ENCODE measurements at regions not wholly inside any gene's neighbourhood (a gene's known extent, or its start where the extent isn't known, plus 50 kb on each side); places are given as distances from the start of the nearest gene placed in this dataset.

- Histone ChIP-seq H3K4me3 (no peak overlapping the region), H3K27ac (ENCODE audit: control insufficient read depth, insufficient read depth) (no peak overlapping the region), H3K9me3 (replicated peaks; ENCODE audit: control insufficient read depth, insufficient read depth, low read length) (no peaks in the 10 kb centered on the region; the same call in 2 of the 3 replicates), H4K20me1 (ENCODE audit: control insufficient read depth, insufficient read depth) (no peaks in the 10 kb centered on the region), H3K27me3 (replicated peaks in 1 of 2; ENCODE audit: control insufficient read depth in 2 of 2, insufficient read depth in 2 of 2, low read length in 1 of 2) (peaks cover 0 to 2% of the 10 kb centered on the region in 2 experiments; a peak in 2 of 4 replicates), H3K4me1 (ENCODE audit: control insufficient read depth, insufficient read depth, low read length) (no peaks in the 10 kb centered on the region), H3K4me2 (ENCODE audit: control insufficient read depth, insufficient read depth) (no peak overlapping the region), H3K79me2 (ENCODE audit: control insufficient read depth, insufficient read depth, low read length) (no peaks in the 10 kb centered on the region), H2AFZ (ENCODE audit: control insufficient read depth, low read depth, low read length) (no peak overlapping the region), H3K9ac (ENCODE audit: control insufficient read depth, insufficient read depth, low read length) (no peak overlapping the region), H3K36me3 (ENCODE audit: control insufficient read depth in 2 of 2, insufficient read depth in 2 of 2, low read length in 1 of 2) (no peaks in the 10 kb centered on the region; a peak in 1 of 4 replicates)
- RAD21 ChIA-PET (ENCODE audit: unreplicated experiment), result no interaction called here
- POLR2A ChIA-PET, result no interaction called here
- ATAC-seq, result no peak
- TF ChIP-seq BHLHE40 (IDR thresholded peaks at IDR 0.05; ENCODE audit: borderline replicate concordance in 1 of 2, low read depth in 2 of 2, low read length in 1 of 2) (no peak), RAD51 (IDR thresholded peaks at IDR 0.05) (no peak), FOS (IDR thresholded peaks at IDR 0.05; ENCODE audit: borderline replicate concordance, extremely low read depth, insufficient read length) (no peak), ZBED1 (IDR thresholded peaks at IDR 0.05; ENCODE audit: borderline replicate concordance) (no peak), ZNF274 (IDR thresholded peaks at IDR 0.05; ENCODE audit: insufficient read depth, insufficient read length) (no peak), POLR2A (IDR thresholded peaks at IDR 0.05; ENCODE audit: low read depth, low read length) (no peak), ZNF217 (IDR thresholded peaks at IDR 0.05) (no peak), HDAC2 (IDR thresholded peaks at IDR 0.05) (no peak), RELA (IDR thresholded peaks at IDR 0.05; ENCODE audit: borderline replicate concordance, partially characterized antibody) (no peak), WRNIP1 (IDR thresholded peaks at IDR 0.05; ENCODE audit: borderline replicate concordance, low read depth, low read length) (no peak), RCOR1 (conservative IDR thresholded peaks at IDR 0.05; ENCODE audit: low read depth, low read length) (no peak), RUNX3 (IDR thresholded peaks at IDR 0.05; ENCODE audit: low read length) (no peak)
- TF ChIP-seq, protein P1, sequence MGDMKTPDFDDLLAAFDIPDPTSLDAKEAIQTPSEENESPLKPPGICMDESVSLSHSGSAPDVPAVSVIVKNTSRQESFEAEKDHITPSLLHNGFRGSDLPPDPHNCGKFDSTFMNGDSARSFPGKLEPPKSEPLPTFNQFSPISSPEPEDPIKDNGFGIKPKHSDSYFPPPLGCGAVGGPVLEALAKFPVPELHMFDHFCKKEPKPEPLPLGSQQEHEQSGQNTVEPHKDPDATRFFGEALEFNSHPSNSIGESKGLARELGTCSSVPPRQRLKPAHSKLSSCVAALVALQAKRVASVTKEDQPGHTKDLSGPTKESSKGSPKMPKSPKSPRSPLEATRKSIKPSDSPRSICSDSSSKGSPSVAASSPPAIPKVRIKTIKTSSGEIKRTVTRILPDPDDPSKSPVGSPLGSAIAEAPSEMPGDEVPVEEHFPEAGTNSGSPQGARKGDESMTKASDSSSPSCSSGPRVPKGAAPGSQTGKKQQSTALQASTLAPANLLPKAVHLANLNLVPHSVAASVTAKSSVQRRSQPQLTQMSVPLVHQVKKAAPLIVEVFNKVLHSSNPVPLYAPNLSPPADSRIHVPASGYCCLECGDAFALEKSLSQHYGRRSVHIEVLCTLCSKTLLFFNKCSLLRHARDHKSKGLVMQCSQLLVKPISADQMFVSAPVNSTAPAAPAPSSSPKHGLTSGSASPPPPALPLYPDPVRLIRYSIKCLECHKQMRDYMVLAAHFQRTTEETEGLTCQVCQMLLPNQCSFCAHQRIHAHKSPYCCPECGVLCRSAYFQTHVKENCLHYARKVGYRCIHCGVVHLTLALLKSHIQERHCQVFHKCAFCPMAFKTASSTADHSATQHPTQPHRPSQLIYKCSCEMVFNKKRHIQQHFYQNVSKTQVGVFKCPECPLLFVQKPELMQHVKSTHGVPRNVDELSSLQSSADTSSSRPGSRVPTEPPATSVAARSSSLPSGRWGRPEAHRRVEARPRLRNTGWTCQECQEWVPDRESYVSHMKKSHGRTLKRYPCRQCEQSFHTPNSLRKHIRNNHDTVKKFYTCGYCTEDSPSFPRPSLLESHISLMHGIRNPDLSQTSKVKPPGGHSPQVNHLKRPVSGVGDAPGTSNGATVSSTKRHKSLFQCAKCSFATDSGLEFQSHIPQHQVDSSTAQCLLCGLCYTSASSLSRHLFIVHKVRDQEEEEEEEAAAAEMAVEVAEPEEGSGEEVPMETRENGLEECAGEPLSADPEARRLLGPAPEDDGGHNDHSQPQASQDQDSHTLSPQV (IDR thresholded peaks at IDR 0.05), result no peak
- intact Hi-C loops (cut with micrococcal nuclease; ENCODE audit: unreplicated experiment), result no loop called here
- BruUV-seq (replicated peaks), result no TSS peak
- no peak for DNase-seq (ENCODE audit: low read depth, low spot score)
- FAIRE-seq, result no peak
- 64% methylated on average over 6 of the region's 6 CpGs for WGBS (ENCODE audit: insufficient coverage, insufficient replicate concordance, low lambda C conversion rate, missing lambda C conversion rate)
- in situ Hi-C loops (cut with MboI), result no loop called here
- CTCF ChIA-PET, result no interaction called here
- SMC1A ChIA-PET (ENCODE audit: uncharacterized antibody, unreplicated experiment), result no interaction called here
Measured at GRCh38 chr20:57814529-57814928, 104.7 kb upstream of the PMEPA1 start.

Data from GM12878 (cell line).